ENCODE measurements at regions not wholly inside any gene's neighbourhood (a gene's known extent, or its start where the extent isn't known, plus 50 kb on each side); places are given as distances from the start of the nearest gene placed in this dataset.

DNA sequence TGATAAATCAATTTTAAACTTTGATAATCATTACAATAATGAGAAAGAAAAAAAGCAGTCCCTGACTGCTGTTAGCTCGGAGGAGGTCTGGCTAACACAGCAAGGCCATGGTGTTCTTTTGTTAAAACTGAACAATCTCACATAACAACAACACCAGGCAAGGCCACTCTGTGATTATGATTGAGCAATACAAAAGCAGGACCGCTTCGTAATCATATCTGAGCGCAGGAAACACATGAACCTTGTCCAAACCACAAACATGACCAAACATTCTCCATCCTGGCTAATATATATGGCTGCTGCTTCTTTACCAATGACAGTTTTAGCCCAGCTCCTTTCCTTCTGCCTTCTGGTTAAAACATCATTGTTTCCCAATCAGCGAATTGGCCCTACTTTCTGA is 76.8 kb upstream of the DDX53 start:
- H3K36me3 ChIP-seq (ENCODE audit: insufficient read depth, low read length): no peaks in the 10 kb centered on the region
- no peaks in the 10 kb centered on the region for H3K9me3 ChIP-seq (ENCODE audit: control insufficient read depth, insufficient read depth, low read length)
- no peak overlapping the region for H3K9ac ChIP-seq (ENCODE audit: low read depth, low read length)
- H3K4me1 ChIP-seq (ENCODE audit: insufficient read depth, low read length): no peaks in the 10 kb centered on the region

GRCh38 chrX:22934640-22935039 is 65.1 kb upstream of the DDX53 start:
- Histone ChIP-seq H3K36me3 (ENCODE audit: insufficient read depth, low read length) (no peaks in the 10 kb centered on the region), H3K4me1 (ENCODE audit: insufficient read depth, low read length) (no peaks in the 10 kb centered on the region), H3K9me3 (ENCODE audit: control insufficient read depth, insufficient read depth, low read length) (no peaks in the 10 kb centered on the region; the same call in 1 of the 2 replicates), H3K9ac (ENCODE audit: low read depth, low read length) (no peak overlapping the region)

- no peak overlapping the region for H3K9ac ChIP-seq (ENCODE audit: low read depth, low read length)
- no peaks in the 10 kb centered on the region for H3K4me1 ChIP-seq (ENCODE audit: insufficient read depth, low read length)
- H3K36me3 ChIP-seq (ENCODE audit: insufficient read depth, low read length): no peaks in the 10 kb centered on the region
- H3K9me3 ChIP-seq (ENCODE audit: control insufficient read depth, insufficient read depth, low read length): no peaks in the 10 kb centered on the region
Measured at GRCh38 chrX:22944945-22945344, 54.8 kb upstream of the DDX53 start.

All from ES-I3 (cell line).